Ascending aorta (tissue), 2 donors: ENCODE measurements at regions not wholly inside any gene's neighbourhood (a gene's known extent, or its start where the extent isn't known, plus 50 kb on each side); places are given as distances from the start of the nearest gene placed in this dataset.
"Not testable (repeated sequence)": the region's sequence is repeated elsewhere in the genome, so short reads cannot be mapped to it uniquely, and the experiment has no call there.

ENCODE experiments used
- DNase-seq, 2 donors: peaks; one replicate each; pipeline ENCODE4 v3.0.0-alpha.2; 2019; ENCODE audit warnings: low spot score in 2 of 2
- H3K27ac ChIP-seq, 2 donors: fragments of 200-600 bp; sonication (generic); one replicate each; pipeline ENCODE4 v1.5.1; 2016 to 2017; ENCODE audit warnings: mild to moderate bottlenecking in 1 of 2
- H3K27me3 ChIP-seq: fragments of 200-600 bp; sonication (generic); one replicate; pipeline ENCODE4 v1.5.1; 2017
- H3K36me3 ChIP-seq, 2 donors: fragments of 200-600 bp; sonication (generic); one replicate each; pipeline ENCODE4 v1.5.1; 2016
- H3K4me1 ChIP-seq, 2 donors: fragments of 200-600 bp; sonication (generic); one replicate each; pipeline ENCODE4 v1.5.1; 2016 to 2017; ENCODE audit warnings: mild to moderate bottlenecking in 1 of 2
- H3K4me3 ChIP-seq, 2 donors: fragments of 200-600 bp; sonication (generic); one replicate each; pipeline ENCODE4 v1.5.1; 2016 to 2017; ENCODE audit warnings: mild to moderate bottlenecking in 1 of 2
- H3K9me3 ChIP-seq, 2 donors: fragments of 200-600 bp; sonication (generic); one replicate each; pipeline ENCODE4 v1.5.1; 2016
- intact Hi-C: fragments of 100-400 bp; cut with DNase I; formaldehyde crosslinking; loops from one replicate; pipeline ENCODE4 v1.15.1; 2023
- TF ChIP-seq, protein P1 (sequence below), 3 experiments: fragments of 200-600 bp in 2 of 3; fragments of 450-650 bp in 1 of 3; sonication (generic) in 2 of 3; IDR thresholded peaks; one replicate each; pipeline ENCODE4 v1.5.1; 2016 to 2019; ENCODE audit warnings: antibody characterized with exemption in 3 of 3, mild to moderate bottlenecking in 1 of 3, moderate library complexity in 1 of 3

- TF ChIP-seq, protein P1, sequence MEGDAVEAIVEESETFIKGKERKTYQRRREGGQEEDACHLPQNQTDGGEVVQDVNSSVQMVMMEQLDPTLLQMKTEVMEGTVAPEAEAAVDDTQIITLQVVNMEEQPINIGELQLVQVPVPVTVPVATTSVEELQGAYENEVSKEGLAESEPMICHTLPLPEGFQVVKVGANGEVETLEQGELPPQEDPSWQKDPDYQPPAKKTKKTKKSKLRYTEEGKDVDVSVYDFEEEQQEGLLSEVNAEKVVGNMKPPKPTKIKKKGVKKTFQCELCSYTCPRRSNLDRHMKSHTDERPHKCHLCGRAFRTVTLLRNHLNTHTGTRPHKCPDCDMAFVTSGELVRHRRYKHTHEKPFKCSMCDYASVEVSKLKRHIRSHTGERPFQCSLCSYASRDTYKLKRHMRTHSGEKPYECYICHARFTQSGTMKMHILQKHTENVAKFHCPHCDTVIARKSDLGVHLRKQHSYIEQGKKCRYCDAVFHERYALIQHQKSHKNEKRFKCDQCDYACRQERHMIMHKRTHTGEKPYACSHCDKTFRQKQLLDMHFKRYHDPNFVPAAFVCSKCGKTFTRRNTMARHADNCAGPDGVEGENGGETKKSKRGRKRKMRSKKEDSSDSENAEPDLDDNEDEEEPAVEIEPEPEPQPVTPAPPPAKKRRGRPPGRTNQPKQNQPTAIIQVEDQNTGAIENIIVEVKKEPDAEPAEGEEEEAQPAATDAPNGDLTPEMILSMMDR (IDR thresholded peaks at IDR 0.05): no peak
- no peak overlapping the region for H3K4me3 ChIP-seq
- intact Hi-C loops: no loop called here
- no peaks in the 10 kb centered on the region for H3K27me3 ChIP-seq
- no peaks in the 10 kb centered on the region for H3K4me1 ChIP-seq
- no peaks in the 10 kb centered on the region for H3K36me3 ChIP-seq
- peaks cover 0 to 7% of the 10 kb centered on the region in 2 donors for H3K9me3 ChIP-seq
- no peak for DNase-seq
- no peak overlapping the region for H3K27ac ChIP-seq
Measured at GRCh38 chr3:8311321-8311720, 190.3 kb upstream of the LMCD1 start.

- H3K9me3 ChIP-seq: peaks cover 0 to 7% of the 10 kb centered on the region in 2 donors
- H3K36me3 ChIP-seq: no peaks in the 10 kb centered on the region
- TF ChIP-seq, protein P1 (IDR thresholded peaks at IDR 0.05): no peak
- no peak overlapping the region for H3K27ac ChIP-seq
- H3K27me3 ChIP-seq: no peaks in the 10 kb centered on the region
- DNase-seq: no peak
- no peak overlapping the region for H3K4me3 ChIP-seq
- intact Hi-C loops: no loop called here
- H3K4me1 ChIP-seq: no peaks in the 10 kb centered on the region
Measured at GRCh38 chr3:8312685-8313084, 188.9 kb upstream of the LMCD1 start.

- intact Hi-C loops: no loop called here
- H3K27ac ChIP-seq: no peak overlapping the region
- no peak for DNase-seq
- no peaks in the 10 kb centered on the region for H3K4me1 ChIP-seq
- TF ChIP-seq, protein P1 (IDR thresholded peaks at IDR 0.05): no peak
- H3K27me3 ChIP-seq: no peaks in the 10 kb centered on the region
- peaks cover 0 to 4% of the 10 kb centered on the region in 2 donors for H3K9me3 ChIP-seq
- no peak overlapping the region for H3K4me3 ChIP-seq
- H3K36me3 ChIP-seq: no peaks in the 10 kb centered on the region
Measured at GRCh38 chr3:8313560-8314267, 187.9 kb upstream of the LMCD1 start.

- H3K9me3 ChIP-seq, DNase-seq, H3K27me3 ChIP-seq, H3K4me3 ChIP-seq, H3K36me3 ChIP-seq, H3K27ac ChIP-seq, H3K4me1 ChIP-seq, intact Hi-C loops: not testable (repeated sequence)
Measured at GRCh38 chr3:8315526-8315925, 186.1 kb upstream of the LMCD1 start.

GRCh38 chr3:8317661-8318649 lies 183.7 kb upstream of the LMCD1 start:
- Histone ChIP-seq H3K27me3 (no peaks in the 10 kb centered on the region), H3K9me3 (no peaks in the 10 kb centered on the region), H3K4me1 (no peaks in the 10 kb centered on the region), H3K27ac (no peak overlapping the region), H3K36me3 (no peaks in the 10 kb centered on the region), H3K4me3 (no peak overlapping the region)
- TF ChIP-seq, protein P1 (IDR thresholded peaks at IDR 0.05): no peak
- no peak for DNase-seq
- intact Hi-C loops: no loop called here
